ENCODE measurements at regions not wholly inside any gene's neighbourhood (a gene's known extent, or its start where the extent isn't known, plus 50 kb on each side); places are given as distances from the start of the nearest gene placed in this dataset.

DNA sequence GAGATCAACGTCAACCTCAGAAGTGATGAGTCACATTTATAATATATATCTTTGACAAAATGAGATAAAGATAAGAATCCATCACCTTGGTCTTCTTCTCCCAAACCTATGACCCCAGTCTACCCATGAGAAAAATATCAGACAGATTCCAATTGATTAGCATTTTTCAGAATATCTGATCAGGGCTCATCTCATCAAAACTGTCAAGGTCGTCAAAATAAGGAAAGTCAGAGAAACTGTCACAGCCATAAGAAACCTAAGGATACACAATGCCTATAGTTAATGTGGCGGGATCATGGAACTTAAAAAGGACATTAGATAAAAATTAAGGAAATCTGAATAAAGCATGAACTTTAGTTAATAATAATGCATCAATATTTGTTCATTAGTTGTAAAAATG lies 374.1 kb downstream of the FAT4 start:
- no peak for TF ChIP-seq GATA2 (IDR thresholded peaks at IDR 0.05; ENCODE audit: low read depth, low read length)
- no peak for TF ChIP-seq GATA3 (IDR thresholded peaks at IDR 0.05; ENCODE audit: low read depth, low read length)

Measured in SH-SY5Y (cell line).